ENCODE measurements at regions not wholly inside any gene's neighbourhood (a gene's known extent, or its start where the extent isn't known, plus 50 kb on each side); places are given as distances from the start of the nearest gene placed in this dataset.
"Not testable (repeated sequence)": the region's sequence is repeated elsewhere in the genome, so short reads cannot be mapped to it uniquely, and the experiment has no call there.

GRCh38 chr19:32066056-32066455, 279.4 kb upstream of the ZNF507 start:
- no peak for DNase-seq

- no peak for DNase-seq
These were observed 277.7 kb upstream of the ZNF507 start for GRCh38 chr19:32067685-32068084.

GRCh38 chr19:32068793-32069192, 276.6 kb upstream of the ZNF507 start:
- DNase-seq = no peak

- DNase-seq = no peak
These were observed 275.3 kb upstream of the ZNF507 start for GRCh38 chr19:32070101-32070500.

- DNase-seq = no peak
These were observed 263.4 kb upstream of the ZNF507 start for GRCh38 chr19:32082028-32082427.

GRCh38 chr19:32084756-32085363, 260.6 kb upstream of the ZNF507 start:
- not testable (repeated sequence) for DNase-seq

GRCh38 chr19:32091241-32091640, 254.2 kb upstream of the ZNF507 start:
- DNase-seq = no peak

GRCh38 chr19:32097011-32097410, 248.4 kb upstream of the ZNF507 start:
- no peak for DNase-seq

GRCh38 chr19:32097620-32098019, 247.8 kb upstream of the ZNF507 start:
- DNase-seq = no peak

GRCh38 chr19:32098968-32099367, 246.4 kb upstream of the ZNF507 start:
- DNase-seq = no peak

- no peak for DNase-seq
These were observed 244.2 kb upstream of the ZNF507 start for GRCh38 chr19:32101206-32101605.

GRCh38 chr19:32103541-32103940, 241.9 kb upstream of the ZNF507 start:
- no peak for DNase-seq

- no peak for DNase-seq
These were observed 241.1 kb upstream of the ZNF507 start for GRCh38 chr19:32104153-32104849.

GRCh38 chr19:32104850-32105235, 240.6 kb upstream of the ZNF507 start:
- DNase-seq = no peak

GRCh38 chr19:32105527-32106310, 239.7 kb upstream of the ZNF507 start:
- DNase-seq = no peak

- no peak for DNase-seq
These were observed 223.2 kb upstream of the ZNF507 start for GRCh38 chr19:32122258-32122657.

GRCh38 chr19:32123355-32123940, 222.0 kb upstream of the ZNF507 start:
- DNase-seq = no peak

- DNase-seq = no peak
These were observed 220.8 kb upstream of the ZNF507 start for GRCh38 chr19:32124585-32124984.

GRCh38 chr19:32129141-32129540, 216.3 kb upstream of the ZNF507 start:
- no peak for DNase-seq

GRCh38 chr19:32130332-32130731, 215.1 kb upstream of the ZNF507 start:
- DNase-seq = no peak

GRCh38 chr19:32131005-32131404, 214.4 kb upstream of the ZNF507 start:
- no peak for DNase-seq

- DNase-seq = no peak
These were observed 207.0 kb upstream of the ZNF507 start for GRCh38 chr19:32138416-32138815.

GRCh38 chr19:32141840-32142511, 203.4 kb upstream of the ZNF507 start:
- no peak for DNase-seq
